Epithelial cell of esophagus (primary cell): ENCODE measurements at regions not wholly inside any gene's neighbourhood (a gene's known extent, or its start where the extent isn't known, plus 50 kb on each side); places are given as distances from the start of the nearest gene placed in this dataset.

ENCODE experiments used
- DNase-seq: peaks from one replicate; pipeline ENCODE4 v3.0.0; 2010; ENCODE audit warnings: low read depth
- H3K4me3 ChIP-seq: 2 replicates; pipeline ENCODE4 v1.5.1; 2011; ENCODE audit warnings: mild to moderate bottlenecking, low read length, control low read depth
- TF ChIP-seq, protein P1 (sequence below): IDR thresholded peaks from 2 replicates; pipeline ENCODE4 v1.5.1; 2011; ENCODE audit warnings: low read depth, mild to moderate bottlenecking, low read length, control low read depth, inconsistent platforms; ENCODE audit not compliant: insufficient read depth; ENCODE audit errors: missing control alignments

DNA sequence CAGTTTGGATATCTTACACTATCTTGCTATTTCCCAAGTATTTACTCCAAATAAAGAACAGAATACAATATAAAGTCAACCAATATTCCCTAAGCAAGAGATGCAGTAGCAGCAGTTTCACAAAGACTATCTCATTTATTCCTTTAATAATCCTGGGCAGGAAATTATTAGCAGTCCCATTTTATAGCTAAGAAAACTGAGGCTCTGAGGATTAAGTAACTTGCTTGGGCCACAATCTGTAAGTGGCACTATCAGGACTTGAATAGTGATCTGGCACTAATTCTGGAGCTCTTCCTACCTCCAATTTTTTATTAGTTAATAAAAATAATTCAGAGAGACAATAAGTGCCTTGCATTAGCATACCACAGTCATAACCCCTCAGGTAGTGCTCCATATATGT lies 611.7 kb downstream of the MCTP2 start:
- TF ChIP-seq, protein P1, sequence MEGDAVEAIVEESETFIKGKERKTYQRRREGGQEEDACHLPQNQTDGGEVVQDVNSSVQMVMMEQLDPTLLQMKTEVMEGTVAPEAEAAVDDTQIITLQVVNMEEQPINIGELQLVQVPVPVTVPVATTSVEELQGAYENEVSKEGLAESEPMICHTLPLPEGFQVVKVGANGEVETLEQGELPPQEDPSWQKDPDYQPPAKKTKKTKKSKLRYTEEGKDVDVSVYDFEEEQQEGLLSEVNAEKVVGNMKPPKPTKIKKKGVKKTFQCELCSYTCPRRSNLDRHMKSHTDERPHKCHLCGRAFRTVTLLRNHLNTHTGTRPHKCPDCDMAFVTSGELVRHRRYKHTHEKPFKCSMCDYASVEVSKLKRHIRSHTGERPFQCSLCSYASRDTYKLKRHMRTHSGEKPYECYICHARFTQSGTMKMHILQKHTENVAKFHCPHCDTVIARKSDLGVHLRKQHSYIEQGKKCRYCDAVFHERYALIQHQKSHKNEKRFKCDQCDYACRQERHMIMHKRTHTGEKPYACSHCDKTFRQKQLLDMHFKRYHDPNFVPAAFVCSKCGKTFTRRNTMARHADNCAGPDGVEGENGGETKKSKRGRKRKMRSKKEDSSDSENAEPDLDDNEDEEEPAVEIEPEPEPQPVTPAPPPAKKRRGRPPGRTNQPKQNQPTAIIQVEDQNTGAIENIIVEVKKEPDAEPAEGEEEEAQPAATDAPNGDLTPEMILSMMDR, result no peak
- no peak for DNase-seq
- no peak overlapping the region for H3K4me3 ChIP-seq

DNA sequence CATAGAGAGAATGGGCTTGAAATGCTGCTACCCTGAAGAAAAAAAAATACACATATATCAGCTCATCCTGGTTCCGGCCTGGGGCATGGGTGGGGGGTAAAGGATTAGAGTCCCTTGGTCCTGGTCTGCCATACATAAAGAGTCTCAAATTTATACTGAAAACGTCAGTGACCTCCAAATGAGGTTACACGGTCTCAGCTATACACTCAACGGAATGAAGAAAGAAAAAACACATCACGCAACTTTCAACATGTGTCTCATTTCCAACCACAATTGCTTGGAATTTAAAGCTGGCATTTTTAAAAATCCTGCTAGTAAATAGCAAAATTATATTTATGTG lies 612.8 kb downstream of the MCTP2 start:
- no peak for DNase-seq
- TF ChIP-seq, protein P1, result no peak
- no peak overlapping the region for H3K4me3 ChIP-seq

GRCh38 chr15:94844538-94845389 lies 613.4 kb downstream of the MCTP2 start:
- DNase-seq, result peak; percentile 29
- H3K4me3 ChIP-seq, result peak overlapping the region; percentile 24
- TF ChIP-seq, protein P1, result no peak

- TF ChIP-seq, protein P1, result no peak
- no peak for DNase-seq
- H3K4me3 ChIP-seq, result no peak overlapping the region
Observed at GRCh38 chr15:94845390-94845716, 614.0 kb downstream of the MCTP2 start.

GRCh38 chr15:94847325-94847724 lies 616.0 kb downstream of the MCTP2 start:
- no peak overlapping the region for H3K4me3 ChIP-seq
- TF ChIP-seq, protein P1, result no peak
- DNase-seq, result no peak

GRCh38 chr15:94848054-94848453 lies 616.7 kb downstream of the MCTP2 start:
- DNase-seq, result no peak
- no peak overlapping the region for H3K4me3 ChIP-seq
- TF ChIP-seq, protein P1, result no peak

DNA sequence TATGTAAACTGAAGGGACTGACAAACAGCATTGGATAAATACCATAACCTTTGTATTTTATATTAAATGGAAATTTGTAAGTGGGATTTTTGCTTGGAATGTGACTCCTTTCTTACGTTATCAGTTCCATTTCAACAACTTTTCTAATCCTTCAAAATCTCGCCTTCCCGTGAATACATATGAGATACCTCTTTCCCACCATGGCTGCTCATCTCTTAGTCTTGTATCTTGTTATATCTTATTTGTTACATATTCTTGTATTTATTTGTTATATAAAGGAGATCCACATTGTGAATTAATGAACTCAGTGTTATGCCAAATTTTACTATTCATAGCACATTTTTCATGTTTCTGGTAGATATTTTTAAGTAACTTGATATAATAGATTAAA lies 623.7 kb downstream of the MCTP2 start:
- TF ChIP-seq, protein P1, result no peak
- H3K4me3 ChIP-seq, result no peak overlapping the region
- DNase-seq, result no peak
